NCI-H1436 treated with DMSO at 0.1 percent for 48 hours (cell line): ENCODE measurements at regions not wholly inside any gene's neighbourhood (a gene's known extent, or its start where the extent isn't known, plus 50 kb on each side); places are given as distances from the start of the nearest gene placed in this dataset.
"Not testable (repeated sequence)": the region's sequence is repeated elsewhere in the genome, so short reads cannot be mapped to it uniquely, and the experiment has no call there.

Experiments
- DNase-seq: peaks from one replicate; lab custom pipeline; 2025; lab: John Stamatoyannopoulos, UW

DNA sequence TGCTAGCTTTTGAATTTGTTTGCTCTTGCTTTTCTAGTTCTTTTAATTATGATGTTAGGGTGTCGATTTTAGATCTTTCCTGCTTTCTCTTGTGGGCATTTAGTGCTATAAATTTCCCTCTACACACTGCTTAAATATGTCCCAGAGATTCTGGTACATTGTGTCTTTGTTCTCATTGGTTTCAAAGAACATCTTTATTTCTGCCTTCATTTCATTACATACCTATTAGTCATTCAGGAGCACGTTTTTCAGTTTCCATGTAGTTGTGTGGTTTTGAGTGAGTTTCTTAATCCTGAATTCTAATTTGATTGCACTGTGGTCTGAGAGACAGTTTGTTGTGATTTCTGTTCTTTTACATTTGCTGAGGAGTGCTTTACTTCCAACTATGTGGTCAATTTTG, 51.2 kb upstream of the MB21D2 start:
- not testable (repeated sequence) for DNase-seq

DNA sequence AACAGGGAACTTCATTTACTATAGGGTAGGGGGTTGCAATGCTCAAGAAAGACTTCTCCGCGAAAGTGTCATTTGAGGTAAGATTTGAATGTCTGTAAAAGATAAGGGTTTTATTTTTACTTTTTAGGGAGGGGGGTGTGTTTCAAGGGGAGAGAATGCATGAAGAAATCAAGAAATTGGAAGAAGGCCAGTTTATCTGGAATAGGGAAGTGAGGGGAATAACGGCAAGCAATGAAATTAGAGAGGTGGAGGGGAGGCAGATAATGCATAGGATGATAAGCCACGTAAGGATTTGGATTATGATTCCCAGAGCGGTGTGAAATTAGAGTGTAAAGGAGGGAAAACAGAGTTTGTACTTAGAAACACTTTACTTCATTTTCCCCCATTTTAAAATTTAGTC, 63.0 kb upstream of the MB21D2 start:
- no peak for DNase-seq

DNA sequence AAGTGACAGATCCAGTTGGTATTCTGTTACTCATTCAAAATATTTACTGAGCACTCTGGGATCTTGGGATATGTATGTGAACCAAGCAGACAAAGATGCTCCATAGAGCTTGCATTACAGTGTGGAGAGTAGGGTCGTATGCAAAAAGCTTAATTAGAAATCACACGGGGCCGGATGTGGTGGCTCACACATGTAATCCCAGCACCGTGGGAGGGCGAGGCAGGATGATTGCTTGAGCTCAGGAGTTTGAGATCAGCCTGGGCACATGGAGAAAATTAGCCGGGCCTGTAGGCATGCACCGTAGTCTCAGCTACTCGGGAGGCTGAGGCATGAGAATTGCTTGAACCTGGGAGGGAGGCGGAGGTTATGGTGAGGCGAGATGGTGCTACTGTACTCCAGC, 68.7 kb upstream of the MB21D2 start:
- DNase-seq, result no peak

- no peak for DNase-seq
Observed at GRCh38 chr3:192991356-192991755, 73.7 kb upstream of the MB21D2 start.

DNA sequence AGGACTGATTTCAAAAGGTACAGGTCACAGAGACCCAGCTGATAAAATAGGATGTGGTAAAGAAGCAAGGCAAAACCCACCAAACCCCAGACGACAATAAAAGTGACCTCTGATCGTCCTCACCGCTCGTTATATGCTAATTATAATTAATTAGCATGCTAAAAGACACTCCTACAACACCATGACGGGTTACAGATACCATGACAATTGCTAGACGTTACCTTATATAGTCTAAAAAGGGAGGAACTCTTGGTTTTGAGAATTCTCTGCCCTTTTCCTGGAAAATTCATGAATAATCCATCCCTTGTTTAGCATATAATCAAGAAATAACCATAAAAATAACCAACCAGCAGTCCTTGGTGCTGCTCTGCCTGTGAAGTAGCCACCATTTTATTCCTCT, 74.7 kb upstream of the MB21D2 start:
- no peak for DNase-seq

DNA sequence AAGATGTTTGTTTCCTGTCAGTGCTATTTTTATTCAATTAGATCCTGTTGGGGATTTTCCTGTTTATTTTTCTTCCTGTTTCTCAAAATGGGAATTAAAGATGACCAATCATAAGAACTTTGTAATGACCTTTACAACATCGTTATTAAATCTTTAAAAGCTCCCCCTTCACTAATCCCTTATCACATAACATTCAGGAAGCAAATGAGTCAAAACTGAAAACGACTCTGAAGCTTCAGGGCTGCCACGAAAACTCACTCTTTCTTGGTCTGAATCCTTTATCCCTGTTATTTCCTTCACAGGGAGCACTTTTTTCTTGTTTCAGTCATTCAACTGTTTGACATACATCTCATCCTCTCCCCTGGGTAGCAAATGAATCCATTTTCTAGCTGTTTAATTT, 75.8 kb upstream of the MB21D2 start:
- DNase-seq, result no peak

DNA sequence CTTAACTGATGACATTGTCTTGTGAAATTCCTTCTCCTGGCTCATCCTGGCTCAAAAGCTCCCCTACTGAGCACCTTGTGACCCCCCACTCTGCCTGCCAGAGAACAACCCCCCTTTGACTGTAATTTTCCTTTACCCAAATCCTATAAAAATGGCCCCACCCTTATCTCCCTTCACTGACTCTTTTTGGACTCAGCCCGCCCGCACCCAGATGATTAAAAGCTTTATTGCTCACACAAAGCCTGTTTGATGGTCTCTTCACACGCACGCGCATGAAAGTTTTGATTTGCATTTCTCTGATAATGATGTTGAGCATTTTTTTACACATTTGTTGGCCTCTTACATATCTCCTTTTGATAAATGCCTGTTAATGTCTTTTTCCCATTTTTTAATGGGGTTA, 83.5 kb upstream of the MB21D2 start:
- DNase-seq, result not testable (repeated sequence)

DNA sequence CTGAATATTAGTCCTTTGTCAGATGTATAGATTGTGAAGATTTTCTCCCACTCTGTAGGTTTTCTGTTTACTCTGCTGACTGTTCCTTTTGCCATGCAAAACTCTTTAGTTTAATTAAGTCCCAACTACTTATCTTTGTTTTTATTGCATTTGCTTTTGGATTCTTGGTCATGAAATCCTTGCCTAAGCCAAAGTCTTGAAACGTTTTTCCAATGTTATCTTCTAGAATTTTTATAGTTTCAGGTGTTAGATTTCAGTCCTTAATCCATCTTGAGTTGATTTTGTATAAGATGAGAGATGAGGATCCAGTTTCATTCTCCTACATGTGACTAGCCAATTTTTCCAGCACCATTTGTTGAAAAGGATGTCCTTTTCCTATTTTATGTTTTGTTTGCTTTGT, 86.0 kb upstream of the MB21D2 start:
- DNase-seq, result not testable (repeated sequence)

GRCh38 chr3:193008654-193009053, 91.0 kb upstream of the MB21D2 start:
- no peak for DNase-seq

DNA sequence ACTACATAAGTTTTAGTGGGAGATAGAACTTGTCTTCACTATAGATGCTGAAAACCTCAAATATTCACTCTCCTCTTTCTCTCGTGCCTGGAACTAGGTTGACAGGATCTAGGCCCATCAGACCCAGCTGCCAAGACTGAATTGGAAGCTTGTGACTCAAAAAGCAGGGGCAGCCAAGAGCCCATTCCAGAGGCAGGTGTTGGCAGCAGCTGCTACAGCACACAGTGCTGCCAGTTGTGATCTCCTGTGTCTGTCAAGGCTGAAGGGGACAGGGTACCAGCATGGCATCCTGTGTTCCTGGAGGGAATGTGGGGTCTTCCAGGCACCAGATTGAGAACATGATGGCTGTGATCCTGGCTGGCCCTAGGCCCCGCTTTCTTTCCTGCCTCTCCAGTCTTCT, 92.5 kb upstream of the MB21D2 start:
- no peak for DNase-seq

DNA sequence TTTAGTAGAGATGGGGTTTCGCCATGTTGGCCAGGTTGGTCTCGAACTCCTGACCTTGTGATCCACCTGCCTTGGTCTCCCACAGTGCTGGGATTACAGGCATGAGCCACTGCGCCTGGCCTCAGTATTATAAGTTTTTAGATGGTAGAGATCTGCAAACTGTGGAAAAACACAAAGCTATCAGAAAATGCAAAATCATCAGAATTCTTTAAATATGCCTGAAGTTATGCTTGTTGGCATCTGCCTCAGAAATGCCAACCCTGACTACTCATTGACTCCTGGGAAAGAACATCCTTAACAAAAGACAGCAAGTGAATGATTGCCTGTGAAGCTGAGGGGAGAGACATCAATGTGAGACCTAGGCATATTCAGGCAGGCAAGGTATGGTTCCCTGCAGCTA, 94.3 kb upstream of the MB21D2 start:
- DNase-seq, result no peak

- DNase-seq, result no peak
Observed at GRCh38 chr3:193014902-193015301, 97.2 kb upstream of the MB21D2 start.

GRCh38 chr3:193016437-193016901, 98.8 kb upstream of the MB21D2 start:
- DNase-seq, result no peak

- DNase-seq, result no peak
Observed at GRCh38 chr3:193021506-193022010, 103.9 kb upstream of the MB21D2 start.

- DNase-seq, result no peak
Observed at GRCh38 chr3:193023218-193023617, 105.6 kb upstream of the MB21D2 start.

DNA sequence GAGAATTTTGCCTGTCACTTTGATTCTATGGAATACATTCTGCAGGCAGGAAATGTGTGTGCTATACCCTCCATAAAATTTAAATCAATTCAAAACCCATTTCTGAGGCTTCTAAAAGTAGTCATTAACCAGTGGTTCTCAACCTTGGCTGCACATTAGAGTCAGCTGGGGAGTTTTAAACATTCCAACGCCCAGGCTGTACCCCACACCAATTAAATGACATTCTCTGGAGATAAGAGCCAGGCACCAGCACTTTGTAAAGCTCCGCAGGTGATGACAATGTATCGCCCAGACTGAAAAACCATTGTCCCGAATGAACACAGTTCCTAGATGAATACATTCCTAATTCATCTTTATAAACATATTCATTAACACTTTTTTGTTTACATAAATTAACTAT, 110.6 kb upstream of the MB21D2 start:
- no peak for DNase-seq

GRCh38 chr3:193029800-193030199, 112.1 kb upstream of the MB21D2 start:
- no peak for DNase-seq

DNA sequence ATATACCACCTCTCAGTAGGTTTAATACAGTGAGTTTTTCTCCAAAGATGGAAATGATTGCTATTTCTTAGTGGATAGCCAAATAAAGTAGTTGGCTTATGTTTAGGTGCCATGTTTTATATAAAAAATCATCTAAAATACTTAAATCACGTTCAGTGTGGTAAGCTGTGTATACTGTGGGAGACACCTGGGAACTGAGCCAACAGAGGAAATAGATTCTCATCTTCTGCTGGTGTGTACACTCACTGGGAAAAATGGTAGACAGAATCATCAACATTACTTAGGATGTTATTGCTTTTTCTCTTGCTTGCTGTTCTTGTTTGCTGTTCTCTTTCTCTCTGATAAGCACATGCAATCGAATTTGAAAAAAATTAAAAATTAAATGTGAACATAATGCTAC, 112.6 kb upstream of the MB21D2 start:
- DNase-seq, result no peak

- no peak for DNase-seq
Observed at GRCh38 chr3:193031911-193032310, 114.3 kb upstream of the MB21D2 start.

GRCh38 chr3:193033226-193033780, 115.6 kb upstream of the MB21D2 start:
- DNase-seq, result no peak

DNA sequence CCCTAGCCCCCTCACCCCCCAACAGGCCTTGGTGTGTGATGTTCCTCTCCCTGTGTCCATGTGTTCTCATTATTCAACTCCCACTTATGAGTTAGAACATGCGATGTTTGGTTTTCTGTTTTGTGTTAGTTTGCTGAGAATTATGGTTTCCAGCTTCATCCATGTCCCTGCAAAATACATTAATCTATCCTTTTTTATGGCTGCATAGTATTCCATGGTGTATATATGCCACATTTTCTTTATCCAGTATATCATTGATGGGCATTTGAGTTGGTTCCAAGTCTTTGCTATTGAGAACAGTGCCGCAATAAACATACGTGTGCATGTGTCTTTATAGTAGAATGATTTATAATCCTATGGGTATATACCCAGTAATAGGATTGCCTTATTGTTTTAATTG, 120.2 kb upstream of the MB21D2 start:
- not testable (repeated sequence) for DNase-seq

GRCh38 chr3:193039058-193039457, 121.4 kb upstream of the MB21D2 start:
- no peak for DNase-seq

DNA sequence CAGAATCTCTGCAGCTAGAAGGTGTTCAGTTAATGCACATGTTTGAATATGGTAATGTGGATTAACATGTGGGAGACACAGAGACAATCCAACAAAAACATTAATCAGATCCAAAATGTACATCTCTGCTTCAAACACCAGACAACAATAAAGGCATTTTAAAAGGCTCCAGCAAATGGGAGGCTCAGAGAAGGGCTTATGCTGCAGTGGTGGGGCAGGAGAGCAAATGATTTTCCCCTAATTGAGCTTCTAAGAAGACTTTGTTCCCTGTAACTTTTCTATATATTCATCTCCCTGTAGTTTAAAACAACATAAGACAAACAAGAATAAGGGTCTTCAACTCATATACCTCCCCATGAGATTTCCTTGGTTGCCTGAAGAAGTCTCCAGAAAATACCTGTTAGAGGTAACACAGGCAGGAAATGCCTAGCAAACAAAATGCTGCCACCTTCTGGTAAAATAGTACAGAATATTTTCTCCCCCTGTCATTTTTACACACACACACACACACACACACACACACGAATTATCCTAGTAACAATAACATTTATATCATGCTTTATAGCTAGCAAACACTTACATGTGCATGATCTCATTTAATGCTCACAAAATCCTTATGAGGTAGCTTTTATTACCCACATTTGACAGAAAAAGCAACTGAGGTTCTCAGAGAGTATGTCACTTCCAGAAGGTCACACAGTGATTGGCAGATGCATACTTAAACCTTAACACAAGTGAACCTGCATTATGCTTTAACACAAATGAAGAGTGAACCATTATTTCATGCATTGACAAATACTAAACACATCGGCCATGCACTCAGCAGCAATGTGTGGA, 123.4 kb upstream of the MB21D2 start:
- DNase-seq, result no peak

- no peak for DNase-seq
Observed at GRCh38 chr3:193046371-193046770, 128.7 kb upstream of the MB21D2 start.
